Astrocyte (in vitro differentiated cells and primary cell): ENCODE measurements at regions not wholly inside any gene's neighbourhood (a gene's known extent, or its start where the extent isn't known, plus 50 kb on each side); places are given as distances from the start of the nearest gene placed in this dataset.

Experiments
- DNase-seq: peaks from one replicate; pipeline ENCODE4 v3.0.0-alpha.2; 2010; ENCODE audit warnings: low read depth
- FAIRE-seq: peaks from 2 replicates; lab custom pipeline; 2011; peaks lifted over from hg19 to GRCh38; lab: Jason Lieb, UNC
- H2AFZ ChIP-seq: 2 replicates; pipeline ENCODE4 v1.6.0; 2012; ENCODE audit warnings: low read depth, low read length, inconsistent platforms
- H3K27ac ChIP-seq: 2 replicates; pipeline ENCODE4 v1.5.1; 2011; ENCODE audit warnings: low read depth, low read length, inconsistent platforms
- H3K27me3 ChIP-seq: 2 replicates; pipeline ENCODE4 v1.6.0; 2011; ENCODE audit warnings: low read length, inconsistent platforms; ENCODE audit not compliant: insufficient read depth
- H3K36me3 ChIP-seq: 2 replicates; pipeline ENCODE4 v1.5.1; 2011; ENCODE audit warnings: low read length, inconsistent platforms; ENCODE audit not compliant: insufficient read depth
- H3K4me1 ChIP-seq: 2 replicates; pipeline ENCODE4 v1.5.1; 2011; ENCODE audit warnings: low read length, inconsistent platforms; ENCODE audit not compliant: insufficient read depth
- H3K4me2 ChIP-seq: 2 replicates; pipeline ENCODE4 v1.6.0; 2012; ENCODE audit warnings: low read length, inconsistent platforms
- H3K4me3 ChIP-seq: 2 replicates; pipeline ENCODE4 v1.5.1; 2011; ENCODE audit warnings: low read depth, mild to moderate bottlenecking, low read length, inconsistent platforms; ENCODE audit not compliant: insufficient read depth
- H3K79me2 ChIP-seq: 2 replicates; pipeline ENCODE4 v1.6.0; 2012; ENCODE audit warnings: mild to moderate bottlenecking, low read length, inconsistent platforms; ENCODE audit not compliant: insufficient read depth
- H3K9ac ChIP-seq: 2 replicates; pipeline ENCODE4 v1.6.0; 2012; ENCODE audit warnings: mild to moderate bottlenecking, low read length, inconsistent platforms
- H3K9me3 ChIP-seq: 2 replicates; pipeline ENCODE4 v1.5.1; 2012; ENCODE audit warnings: low read depth, mild to moderate bottlenecking, low read length, inconsistent platforms; ENCODE audit not compliant: insufficient read depth
- H4K20me1 ChIP-seq: 2 replicates; pipeline ENCODE4 v1.6.0; 2012; ENCODE audit warnings: low read length, inconsistent platforms; ENCODE audit not compliant: insufficient read depth
- H3K27ac Mint-ChIP-seq: one replicate; pipeline ENCODE4 v1.8.0; 2021; ENCODE audit warnings: mild to moderate bottlenecking, mixed read lengths; ENCODE audit not compliant: unreplicated experiment
- H3K27me3 Mint-ChIP-seq: one replicate; pipeline ENCODE4 v1.8.0; 2021; ENCODE audit warnings: low read depth, mixed read lengths; ENCODE audit not compliant: unreplicated experiment
- H3K36me3 Mint-ChIP-seq: one replicate; pipeline ENCODE4 v1.8.0; 2021; ENCODE audit warnings: low read depth, mixed read lengths; ENCODE audit not compliant: unreplicated experiment
- H3K4me1 Mint-ChIP-seq: one replicate; pipeline ENCODE4 v1.8.0; 2021; ENCODE audit warnings: low read depth, mixed read lengths; ENCODE audit not compliant: unreplicated experiment
- H3K4me3 Mint-ChIP-seq: one replicate; pipeline ENCODE4 v1.8.0; 2021; ENCODE audit warnings: mild to moderate bottlenecking, moderate library complexity, mixed read lengths; ENCODE audit not compliant: unreplicated experiment
- H3K9me3 Mint-ChIP-seq: one replicate; pipeline ENCODE4 v1.8.0; 2021; ENCODE audit warnings: mild to moderate bottlenecking, mixed read lengths; ENCODE audit not compliant: unreplicated experiment
- EZH2 ChIP-seq: IDR thresholded peaks from 2 replicates; pipeline ENCODE4 v1.6.1; 2012; ENCODE audit warnings: mild to moderate bottlenecking, low read length, inconsistent platforms; ENCODE audit not compliant: insufficient read depth
- TF ChIP-seq, protein P1 (sequence below): IDR thresholded peaks from 2 replicates; pipeline ENCODE4 v1.5.1; 2011; ENCODE audit warnings: low read depth, mild to moderate bottlenecking, inconsistent platforms, low read length, moderate library complexity; ENCODE audit not compliant: insufficient read depth

DNA sequence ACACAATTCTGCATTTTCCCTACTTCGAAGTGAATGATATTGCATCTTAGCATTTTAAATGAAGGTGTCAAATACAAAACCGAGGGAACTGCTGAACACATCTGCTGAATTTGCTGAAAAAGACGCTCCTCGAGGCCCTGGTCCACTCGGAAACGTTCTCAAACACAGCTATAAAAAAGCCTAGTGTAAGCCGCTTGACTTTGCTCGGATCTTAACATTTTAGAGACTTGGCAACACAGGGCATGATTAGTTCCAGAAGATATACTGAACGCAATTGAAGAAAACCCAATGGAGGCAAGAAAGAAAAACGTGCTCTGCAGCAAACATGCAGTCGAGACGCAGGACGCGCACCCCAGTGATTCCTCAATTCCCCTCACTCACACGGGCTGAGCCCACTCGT, 506.4 kb upstream of the AMELY start:
- TF ChIP-seq, protein P1, sequence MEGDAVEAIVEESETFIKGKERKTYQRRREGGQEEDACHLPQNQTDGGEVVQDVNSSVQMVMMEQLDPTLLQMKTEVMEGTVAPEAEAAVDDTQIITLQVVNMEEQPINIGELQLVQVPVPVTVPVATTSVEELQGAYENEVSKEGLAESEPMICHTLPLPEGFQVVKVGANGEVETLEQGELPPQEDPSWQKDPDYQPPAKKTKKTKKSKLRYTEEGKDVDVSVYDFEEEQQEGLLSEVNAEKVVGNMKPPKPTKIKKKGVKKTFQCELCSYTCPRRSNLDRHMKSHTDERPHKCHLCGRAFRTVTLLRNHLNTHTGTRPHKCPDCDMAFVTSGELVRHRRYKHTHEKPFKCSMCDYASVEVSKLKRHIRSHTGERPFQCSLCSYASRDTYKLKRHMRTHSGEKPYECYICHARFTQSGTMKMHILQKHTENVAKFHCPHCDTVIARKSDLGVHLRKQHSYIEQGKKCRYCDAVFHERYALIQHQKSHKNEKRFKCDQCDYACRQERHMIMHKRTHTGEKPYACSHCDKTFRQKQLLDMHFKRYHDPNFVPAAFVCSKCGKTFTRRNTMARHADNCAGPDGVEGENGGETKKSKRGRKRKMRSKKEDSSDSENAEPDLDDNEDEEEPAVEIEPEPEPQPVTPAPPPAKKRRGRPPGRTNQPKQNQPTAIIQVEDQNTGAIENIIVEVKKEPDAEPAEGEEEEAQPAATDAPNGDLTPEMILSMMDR = no peak

DNA sequence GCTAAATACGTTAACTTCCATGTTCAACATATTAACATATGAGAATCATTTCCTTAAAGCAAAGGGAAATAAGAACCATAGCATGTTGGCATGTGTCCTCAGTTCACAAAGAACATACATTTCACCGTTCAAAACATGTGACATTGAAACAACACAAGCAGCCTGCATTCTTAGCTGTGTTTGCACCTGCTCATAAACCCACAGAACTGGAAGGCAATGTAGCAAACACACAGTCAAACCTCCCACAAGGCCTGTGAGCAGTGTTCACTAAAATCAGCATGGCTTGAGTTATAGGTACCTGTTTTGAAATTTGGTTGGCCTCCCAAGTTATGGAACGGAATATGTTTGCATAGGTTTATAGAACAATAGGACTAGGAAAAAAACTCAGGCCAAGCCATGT, 504.9 kb upstream of the AMELY start:
- Histone ChIP-seq H3K4me1 (no peaks in the 10 kb centered on the region), H3K4me3 (no peak overlapping the region), H3K27ac (no peak overlapping the region), H2AFZ (no peak overlapping the region), H3K27me3 (no peaks in the 10 kb centered on the region), H3K4me2 (no peak overlapping the region), H3K9ac (no peak overlapping the region), H3K9me3 (no peaks in the 10 kb centered on the region), H3K79me2 (no peaks in the 10 kb centered on the region), H4K20me1 (no peaks in the 10 kb centered on the region), H3K36me3 (no peaks in the 10 kb centered on the region)
- no peaks in the 10 kb centered on the region for H3K36me3 Mint-ChIP-seq
- no peak overlapping the region for H3K27ac Mint-ChIP-seq
- TF ChIP-seq, protein P1 = no peak
- TF ChIP-seq EZH2 = no peak
- H3K4me3 Mint-ChIP-seq = no peak overlapping the region
- no peaks in the 10 kb centered on the region for H3K9me3 Mint-ChIP-seq
- H3K27me3 Mint-ChIP-seq = no peaks in the 10 kb centered on the region
- DNase-seq = no peak
- H3K4me1 Mint-ChIP-seq = no peaks in the 10 kb centered on the region
- no peak for FAIRE-seq

More for the DNA sequence above, 506.4 kb upstream of the AMELY start:
- no peaks in the 10 kb centered on the region for H3K36me3 ChIP-seq
- H3K79me2 ChIP-seq = no peaks in the 10 kb centered on the region
- H3K27ac Mint-ChIP-seq = no peak overlapping the region
- no peaks in the 10 kb centered on the region for H3K27me3 ChIP-seq
- no peak overlapping the region for H3K4me3 ChIP-seq
- no peak overlapping the region for H3K4me3 Mint-ChIP-seq
- H3K4me1 ChIP-seq = no peaks in the 10 kb centered on the region
- no peak overlapping the region for H3K27ac ChIP-seq
- H4K20me1 ChIP-seq = no peaks in the 10 kb centered on the region
- H3K4me2 ChIP-seq = no peak overlapping the region
- H3K9ac ChIP-seq = no peak overlapping the region
- FAIRE-seq (no peak), DNase-seq (no peak)
- no peaks in the 10 kb centered on the region for H3K9me3 Mint-ChIP-seq
- H3K4me1 Mint-ChIP-seq = no peaks in the 10 kb centered on the region
- H2AFZ ChIP-seq = no peak overlapping the region
- H3K36me3 Mint-ChIP-seq = no peaks in the 10 kb centered on the region
- H3K9me3 ChIP-seq = no peaks in the 10 kb centered on the region
- no peaks in the 10 kb centered on the region for H3K27me3 Mint-ChIP-seq

DNA sequence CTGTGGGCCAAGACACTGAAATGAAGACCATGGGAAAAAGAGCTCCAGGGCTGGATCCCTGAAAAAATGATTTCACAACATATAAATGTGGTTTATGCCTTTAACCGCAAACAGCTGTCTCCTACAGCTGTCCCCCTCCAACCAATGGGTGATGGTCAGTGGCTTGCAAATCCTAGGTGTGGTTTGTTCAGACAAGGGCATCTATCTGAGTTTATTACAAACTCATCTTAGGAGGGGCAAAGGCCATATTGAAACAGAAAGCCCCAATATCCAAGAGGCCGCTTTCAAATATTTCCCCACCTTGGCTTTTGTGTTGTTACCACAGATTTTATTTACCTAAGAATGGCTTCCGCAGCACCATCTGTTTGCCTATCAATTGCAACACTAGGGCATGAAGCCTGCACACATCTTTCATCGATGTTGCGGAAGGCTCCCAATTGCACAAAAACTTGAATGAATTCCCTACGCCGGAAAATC, 503.6 kb upstream of the AMELY start:
- no peak overlapping the region for H2AFZ ChIP-seq
- H3K9ac ChIP-seq = no peak overlapping the region

More for the DNA sequence above, 503.6 kb upstream of the AMELY start:
- no peaks in the 10 kb centered on the region for H3K9me3 ChIP-seq
- no peaks in the 10 kb centered on the region for H3K4me1 ChIP-seq
- no peaks in the 10 kb centered on the region for H3K36me3 ChIP-seq
- Mint-ChIP-seq H3K9me3 (no peaks in the 10 kb centered on the region), H3K36me3 (no peaks in the 10 kb centered on the region), H3K4me3 (no peak overlapping the region), H3K4me1 (no peaks in the 10 kb centered on the region), H3K27me3 (peaks cover 2% of the 10 kb centered on the region), H3K27ac (no peak overlapping the region)
- H3K27me3 ChIP-seq = no peaks in the 10 kb centered on the region
- TF ChIP-seq, protein P1 = no peak
- no peak for TF ChIP-seq EZH2
- DNase-seq = no peak
- H3K4me3 ChIP-seq = no peak overlapping the region
- no peak for FAIRE-seq
- H3K27ac ChIP-seq = no peak overlapping the region
- no peaks in the 10 kb centered on the region for H4K20me1 ChIP-seq
- no peak overlapping the region for H3K4me2 ChIP-seq
- H3K79me2 ChIP-seq = no peaks in the 10 kb centered on the region
